HG02763 (cell line): ENCODE measurements at regions not wholly inside any gene's neighbourhood (a gene's known extent, or its start where the extent isn't known, plus 50 kb on each side); places are given as distances from the start of the nearest gene placed in this dataset.

Source experiments
- ATAC-seq: cut with Tn5 transposase; IDR thresholded peaks from one replicate; pipeline ENCODE4 v1.9.1; 2021; ENCODE audit warnings: mild to moderate bottlenecking, moderate library complexity; ENCODE audit not compliant: unreplicated experiment

GRCh38 chr9:84575705-84576104 is 93.8 kb upstream of the NTRK2 start:
- no peak for ATAC-seq

GRCh38 chr9:84583866-84584265 is 85.7 kb upstream of the NTRK2 start:
- ATAC-seq = no peak

- ATAC-seq = no peak
Observed at GRCh38 chr9:84586662-84587061, 82.9 kb upstream of the NTRK2 start.

GRCh38 chr9:84587153-84587552 is 82.4 kb upstream of the NTRK2 start:
- no peak for ATAC-seq

GRCh38 chr9:84589542-84589941 is 80.0 kb upstream of the NTRK2 start:
- ATAC-seq = no peak

- no peak for ATAC-seq
Observed at GRCh38 chr9:84590706-84591105, 78.8 kb upstream of the NTRK2 start.

GRCh38 chr9:84592918-84593317 is 76.6 kb upstream of the NTRK2 start:
- ATAC-seq = no peak

- ATAC-seq = no peak
Observed at GRCh38 chr9:84593352-84593751, 76.2 kb upstream of the NTRK2 start.

- ATAC-seq = peak; percentile 91
Observed at GRCh38 chr9:84597131-84597530, 72.4 kb upstream of the NTRK2 start.

GRCh38 chr9:84598921-84599636 is 70.5 kb upstream of the NTRK2 start:
- ATAC-seq = no peak

- no peak for ATAC-seq
Observed at GRCh38 chr9:84600739-84601138, 68.8 kb upstream of the NTRK2 start.

- no peak for ATAC-seq
Observed at GRCh38 chr9:84604223-84604622, 65.3 kb upstream of the NTRK2 start.

GRCh38 chr9:84609779-84610178 is 59.8 kb upstream of the NTRK2 start:
- no peak for ATAC-seq

GRCh38 chr9:84613431-84613830 is 56.1 kb upstream of the NTRK2 start:
- no peak for ATAC-seq

- ATAC-seq = no peak
Observed at GRCh38 chr9:84615544-84615943, 54.0 kb upstream of the NTRK2 start.

- no peak for ATAC-seq
Observed at GRCh38 chr9:84617411-84618029, 52.0 kb upstream of the NTRK2 start.
